Choroid plexus epithelial cell (primary cell): ENCODE measurements at regions not wholly inside any gene's neighbourhood (a gene's known extent, or its start where the extent isn't known, plus 50 kb on each side); places are given as distances from the start of the nearest gene placed in this dataset.
A peak's percentile ranks its signal among the peaks of the same experiment; 100 is the strongest.

Experiments
- DNase-seq: peaks from one replicate; pipeline ENCODE4 v3.0.0-alpha.2; 2010; ENCODE audit warnings: low read depth
- H3K4me3 ChIP-seq: 2 replicates; pipeline ENCODE4 v1.5.1; 2011; ENCODE audit warnings: low read depth, mild to moderate bottlenecking, control low read depth, low read length, moderate library complexity
- TF ChIP-seq, protein P1 (sequence below): conservative IDR thresholded peaks from 2 replicates; pipeline ENCODE4 v1.5.1; 2011; ENCODE audit warnings: low read depth, mild to moderate bottlenecking, control low read depth, inconsistent platforms, low read length, moderate library complexity

DNA sequence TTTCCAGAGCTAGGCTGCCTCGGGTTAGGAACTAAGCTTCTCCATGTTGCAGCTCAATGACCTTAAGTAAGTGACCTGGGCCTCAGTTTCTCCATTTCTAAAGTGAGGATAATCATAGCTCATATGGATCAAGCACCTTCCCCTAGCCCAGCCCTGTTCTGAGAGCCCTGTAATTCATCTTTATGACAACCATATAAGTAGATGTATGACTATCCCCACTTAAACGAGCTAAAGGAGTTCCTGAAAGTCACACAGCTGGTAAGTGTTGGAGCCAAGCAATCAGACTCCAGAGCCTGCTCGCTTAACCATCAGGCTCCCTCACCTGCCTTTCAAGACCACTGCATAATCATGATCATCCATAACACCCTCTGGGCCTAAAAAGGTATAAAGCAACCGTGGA lies 135.4 kb downstream of the SP3 start:
- no peak for DNase-seq
- TF ChIP-seq, protein P1, sequence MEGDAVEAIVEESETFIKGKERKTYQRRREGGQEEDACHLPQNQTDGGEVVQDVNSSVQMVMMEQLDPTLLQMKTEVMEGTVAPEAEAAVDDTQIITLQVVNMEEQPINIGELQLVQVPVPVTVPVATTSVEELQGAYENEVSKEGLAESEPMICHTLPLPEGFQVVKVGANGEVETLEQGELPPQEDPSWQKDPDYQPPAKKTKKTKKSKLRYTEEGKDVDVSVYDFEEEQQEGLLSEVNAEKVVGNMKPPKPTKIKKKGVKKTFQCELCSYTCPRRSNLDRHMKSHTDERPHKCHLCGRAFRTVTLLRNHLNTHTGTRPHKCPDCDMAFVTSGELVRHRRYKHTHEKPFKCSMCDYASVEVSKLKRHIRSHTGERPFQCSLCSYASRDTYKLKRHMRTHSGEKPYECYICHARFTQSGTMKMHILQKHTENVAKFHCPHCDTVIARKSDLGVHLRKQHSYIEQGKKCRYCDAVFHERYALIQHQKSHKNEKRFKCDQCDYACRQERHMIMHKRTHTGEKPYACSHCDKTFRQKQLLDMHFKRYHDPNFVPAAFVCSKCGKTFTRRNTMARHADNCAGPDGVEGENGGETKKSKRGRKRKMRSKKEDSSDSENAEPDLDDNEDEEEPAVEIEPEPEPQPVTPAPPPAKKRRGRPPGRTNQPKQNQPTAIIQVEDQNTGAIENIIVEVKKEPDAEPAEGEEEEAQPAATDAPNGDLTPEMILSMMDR, result no peak
- no peak overlapping the region for H3K4me3 ChIP-seq

DNA sequence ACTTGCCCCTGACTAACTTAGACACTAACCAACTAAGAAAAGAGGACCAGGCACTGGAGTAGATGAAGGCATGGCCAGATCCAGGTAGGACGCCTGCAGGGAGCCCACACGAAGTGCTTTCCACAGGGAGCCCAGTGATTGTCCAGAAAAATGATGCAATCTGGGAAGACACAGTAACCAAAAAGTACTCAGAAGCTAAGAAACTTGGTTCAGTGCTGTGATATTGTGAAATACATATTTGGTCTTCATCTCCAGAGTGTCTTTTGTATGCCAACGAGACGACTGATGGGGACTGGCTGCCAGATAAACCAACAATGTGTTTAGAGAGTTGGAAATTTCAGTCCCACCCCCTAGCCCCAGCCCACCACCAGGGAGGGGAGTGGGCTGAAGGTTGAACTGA lies 135.0 kb downstream of the SP3 start:
- no peak overlapping the region for H3K4me3 ChIP-seq
- no peak for DNase-seq
- TF ChIP-seq, protein P1, result no peak

DNA sequence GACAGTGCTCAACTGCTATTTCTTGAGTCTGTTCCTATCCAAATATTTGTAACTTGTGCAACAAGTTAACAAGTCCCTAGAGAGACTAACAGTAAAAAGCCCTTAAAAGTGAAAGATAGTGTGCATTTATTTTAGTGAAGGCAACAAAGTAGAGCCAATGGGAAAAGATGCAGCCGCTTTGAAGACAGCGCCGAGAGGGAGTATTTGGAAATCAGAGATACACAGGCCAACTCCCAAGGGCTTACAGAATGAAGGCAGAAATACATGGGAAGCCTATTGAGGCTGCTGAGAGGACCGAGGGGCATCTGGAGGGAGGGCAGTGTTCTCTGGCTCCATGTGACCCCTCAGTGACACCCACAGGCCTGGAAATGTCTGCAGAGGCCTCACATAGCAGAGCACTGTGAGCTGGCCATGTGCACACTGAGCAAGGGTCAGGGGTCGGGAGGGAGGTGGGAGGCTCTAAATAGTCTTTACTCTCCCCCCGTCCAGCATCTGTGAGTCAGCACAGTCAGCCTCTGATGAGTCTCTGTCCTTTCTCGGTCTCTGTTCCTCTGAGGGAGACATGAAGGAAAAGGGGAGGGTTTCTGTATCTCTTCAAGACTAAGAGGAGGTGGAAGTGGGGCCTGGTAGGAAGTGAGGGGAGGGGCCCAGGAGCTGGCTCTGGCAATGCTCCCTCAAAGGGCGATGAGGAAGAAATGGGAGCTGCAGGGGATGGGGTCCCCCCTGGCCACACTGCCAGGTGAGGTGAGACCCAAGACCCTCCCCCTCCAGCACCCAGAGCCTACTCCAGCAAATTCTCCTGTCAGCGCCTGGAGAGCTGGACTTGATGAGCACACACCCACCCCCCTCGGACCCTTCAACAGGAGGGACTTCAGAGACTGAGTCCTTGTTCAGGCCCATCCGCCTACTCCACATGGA lies 133.6 kb downstream of the SP3 start:
- TF ChIP-seq, protein P1, result no peak
- peak; percentile 86 for DNase-seq
- H3K4me3 ChIP-seq, result no peak overlapping the region

DNA sequence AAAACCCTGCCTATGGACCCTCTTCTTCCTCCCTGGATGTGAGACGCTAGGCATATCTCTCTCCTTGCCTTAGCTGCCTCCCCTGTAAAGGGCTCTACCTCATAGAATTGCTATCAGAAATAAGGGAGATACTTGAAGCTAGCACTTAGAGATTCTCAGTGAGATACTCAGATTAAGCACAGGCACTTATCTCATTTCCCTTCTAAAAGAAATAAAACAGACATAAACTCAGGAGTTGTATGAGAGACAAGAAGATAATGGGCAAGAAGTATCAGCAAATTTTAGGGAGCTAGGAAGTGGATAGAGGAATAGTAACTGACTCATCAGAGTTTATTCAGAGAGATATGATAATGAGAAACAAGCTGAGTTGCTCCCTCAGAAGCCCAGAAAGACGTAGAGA lies 131.0 kb downstream of the SP3 start:
- H3K4me3 ChIP-seq, result no peak overlapping the region
- DNase-seq, result no peak
- TF ChIP-seq, protein P1, result no peak

DNA sequence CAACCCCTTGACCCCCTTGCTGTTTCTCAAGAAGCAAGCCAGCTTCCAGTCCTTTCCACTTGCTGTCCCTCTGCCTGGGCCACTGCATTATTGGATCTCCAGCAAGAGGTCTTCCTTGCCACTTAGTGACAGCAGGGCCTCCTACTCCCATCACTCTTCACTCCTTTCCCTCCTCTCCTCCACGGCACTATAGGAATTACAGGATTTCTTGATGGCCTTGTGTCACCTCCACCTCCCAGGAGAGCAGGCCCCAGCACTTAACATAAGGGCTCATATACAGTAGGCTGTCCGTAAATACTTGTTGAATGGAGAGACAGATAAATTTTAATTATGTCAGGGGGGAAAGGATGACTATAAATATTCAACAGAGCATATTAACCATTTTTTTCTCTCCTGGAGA lies 129.4 kb downstream of the SP3 start:
- DNase-seq, result no peak
- H3K4me3 ChIP-seq, result no peak overlapping the region
- TF ChIP-seq, protein P1, result no peak

DNA sequence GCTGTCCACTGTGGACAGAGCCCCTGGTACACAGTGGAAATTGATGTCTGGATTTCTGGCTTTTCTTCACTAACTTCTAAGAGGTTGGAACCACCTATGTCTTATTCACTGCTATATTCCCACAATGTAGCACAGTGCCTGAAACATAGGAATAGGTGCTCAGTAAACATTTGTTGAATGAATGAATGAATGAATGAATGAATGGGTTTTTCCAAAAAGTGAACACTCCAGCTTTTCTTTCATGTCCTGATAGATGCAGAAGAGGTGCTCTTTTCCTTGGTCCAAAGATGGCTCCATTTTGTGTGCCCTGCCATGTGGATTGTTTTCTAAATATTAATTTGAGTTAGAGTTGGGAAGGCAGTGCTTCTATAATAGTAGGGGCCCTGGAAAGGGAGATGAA lies 124.1 kb downstream of the SP3 start:
- H3K4me3 ChIP-seq, result no peak overlapping the region
- TF ChIP-seq, protein P1, result no peak
- no peak for DNase-seq

DNA sequence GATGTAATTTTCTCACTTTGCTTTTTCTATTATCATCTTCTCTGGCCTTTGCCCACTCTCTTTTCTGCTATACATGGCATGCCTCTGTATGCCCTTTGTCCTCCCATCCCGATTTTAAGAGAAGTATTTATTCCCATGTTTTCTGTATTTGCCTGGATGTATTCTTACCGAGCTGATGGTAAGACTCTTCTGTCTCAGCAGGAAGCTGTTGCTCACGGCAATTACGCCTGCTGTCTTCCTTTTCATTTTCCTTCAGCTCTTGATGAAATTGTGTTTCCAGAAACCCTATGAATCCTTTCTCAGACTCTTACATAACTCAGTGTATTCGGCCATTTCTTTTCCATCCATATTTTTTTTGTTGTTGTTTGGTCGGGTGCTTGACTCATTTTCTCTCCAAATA lies 121.6 kb downstream of the SP3 start:
- no peak for DNase-seq
- H3K4me3 ChIP-seq, result no peak overlapping the region
- TF ChIP-seq, protein P1, result no peak
